Endothelial cell of umbilical vein (primary cell): ENCODE measurements at regions not wholly inside any gene's neighbourhood (a gene's known extent, or its start where the extent isn't known, plus 50 kb on each side); places are given as distances from the start of the nearest gene placed in this dataset.

Experiments used
- EZH2 ChIP-seq: IDR thresholded peaks from 2 replicates; pipeline ENCODE4 v1.6.1; 2012; ENCODE audit warnings: borderline replicate concordance, low read depth, mild to moderate bottlenecking, moderate library complexity, low read length, inconsistent platforms; ENCODE audit not compliant: severe bottlenecking
- FOS ChIP-seq: IDR thresholded peaks from 2 replicates; pipeline ENCODE4 v1.6.1; 2011; ENCODE audit warnings: mild to moderate bottlenecking, low read length, moderate library complexity, borderline replicate concordance; ENCODE audit not compliant: insufficient read depth
- GATA2 ChIP-seq: IDR thresholded peaks from 2 replicates; pipeline ENCODE4 v1.7.0; 2011; ENCODE audit warnings: low read depth, mild to moderate bottlenecking, moderate library complexity, mixed read lengths, low read length; ENCODE audit not compliant: insufficient read length, insufficient read depth
- JUN ChIP-seq: IDR thresholded peaks from 2 replicates; pipeline ENCODE4 v1.6.1; 2011; ENCODE audit warnings: borderline replicate concordance, low read depth; ENCODE audit not compliant: insufficient read length, insufficient read depth
- MYC ChIP-seq: IDR thresholded peaks from one replicate; pipeline ENCODE4 v1.6.1; 2011; ENCODE audit warnings: mild to moderate bottlenecking, low read depth, low read length
- POLR2A ChIP-seq: IDR thresholded peaks from 2 replicates; pipeline ENCODE4 v1.6.1; 2012; ENCODE audit warnings: low read depth, mild to moderate bottlenecking, control low read depth, low read length
- POLR2AphosphoS5 ChIP-seq: IDR thresholded peaks from 2 replicates; pipeline ENCODE4 v1.6.1; 2012; ENCODE audit warnings: low read depth, mild to moderate bottlenecking, control low read depth, low read length, moderate library complexity; ENCODE audit not compliant: insufficient read depth
- TF ChIP-seq, protein P1 (sequence below), 2 donors: IDR thresholded peaks; 1 replicate in 1 of 2; 2 replicates in 1 of 2; pipeline ENCODE4 v1.5.1; 2011; ENCODE audit warnings: low read length in 2 of 2, mild to moderate bottlenecking in 2 of 2, moderate library complexity in 2 of 2, control low read depth in 1 of 2, inconsistent platforms in 1 of 2, low read depth in 1 of 2; ENCODE audit not compliant: insufficient read depth in 1 of 2; ENCODE audit errors: extremely low read depth in 1 of 2
- TF ChIP-seq, protein P2 (sequence below): IDR thresholded peaks from 2 replicates; pipeline ENCODE4 v1.6.1; 2011; ENCODE audit not compliant: insufficient read depth, insufficient read length

DNA sequence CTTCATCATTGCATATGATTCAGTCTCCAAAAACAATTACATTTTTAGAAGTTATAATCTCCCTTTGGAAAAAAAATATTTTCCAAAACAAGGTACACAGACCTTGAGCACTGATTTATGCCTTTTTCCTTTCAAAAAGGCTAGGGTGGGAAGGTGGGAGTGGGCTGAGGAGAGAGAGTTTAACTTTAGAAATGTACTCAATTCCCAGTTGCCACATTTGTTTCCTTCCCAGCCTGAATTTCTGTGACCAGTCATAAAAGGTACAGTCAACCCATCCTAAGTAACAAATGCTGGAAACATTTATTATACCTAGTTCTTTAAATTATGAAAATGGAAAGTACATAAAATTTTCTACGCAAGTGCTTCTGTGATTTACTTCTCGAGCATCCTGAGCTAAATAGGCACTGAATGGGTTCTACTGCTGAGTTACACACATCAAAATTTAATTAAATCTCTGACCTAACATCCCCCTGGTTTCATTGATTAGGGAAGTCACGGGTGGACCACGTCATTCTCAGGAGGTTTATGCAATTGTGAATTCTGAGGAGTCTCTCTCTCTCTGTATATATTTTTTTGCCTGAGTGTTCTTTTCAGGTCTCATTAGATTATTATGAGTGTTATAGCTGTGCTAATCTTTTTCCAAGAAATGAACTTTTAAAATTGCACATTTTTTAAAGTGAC is 371.8 kb downstream of the BTG1 start:
- TF ChIP-seq, protein P1, sequence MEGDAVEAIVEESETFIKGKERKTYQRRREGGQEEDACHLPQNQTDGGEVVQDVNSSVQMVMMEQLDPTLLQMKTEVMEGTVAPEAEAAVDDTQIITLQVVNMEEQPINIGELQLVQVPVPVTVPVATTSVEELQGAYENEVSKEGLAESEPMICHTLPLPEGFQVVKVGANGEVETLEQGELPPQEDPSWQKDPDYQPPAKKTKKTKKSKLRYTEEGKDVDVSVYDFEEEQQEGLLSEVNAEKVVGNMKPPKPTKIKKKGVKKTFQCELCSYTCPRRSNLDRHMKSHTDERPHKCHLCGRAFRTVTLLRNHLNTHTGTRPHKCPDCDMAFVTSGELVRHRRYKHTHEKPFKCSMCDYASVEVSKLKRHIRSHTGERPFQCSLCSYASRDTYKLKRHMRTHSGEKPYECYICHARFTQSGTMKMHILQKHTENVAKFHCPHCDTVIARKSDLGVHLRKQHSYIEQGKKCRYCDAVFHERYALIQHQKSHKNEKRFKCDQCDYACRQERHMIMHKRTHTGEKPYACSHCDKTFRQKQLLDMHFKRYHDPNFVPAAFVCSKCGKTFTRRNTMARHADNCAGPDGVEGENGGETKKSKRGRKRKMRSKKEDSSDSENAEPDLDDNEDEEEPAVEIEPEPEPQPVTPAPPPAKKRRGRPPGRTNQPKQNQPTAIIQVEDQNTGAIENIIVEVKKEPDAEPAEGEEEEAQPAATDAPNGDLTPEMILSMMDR (IDR thresholded peaks at IDR 0.05; ENCODE audit: extremely low read depth in 1 of 2, insufficient read depth in 1 of 2, low read depth in 1 of 2, low read length in 2 of 2) = no peak
- TF ChIP-seq EZH2 = no peak
- TF ChIP-seq JUN = no peak
- no peak for TF ChIP-seq POLR2AphosphoS5
- no peak for TF ChIP-seq FOS
- TF ChIP-seq POLR2A = no peak
- TF ChIP-seq, protein P2, sequence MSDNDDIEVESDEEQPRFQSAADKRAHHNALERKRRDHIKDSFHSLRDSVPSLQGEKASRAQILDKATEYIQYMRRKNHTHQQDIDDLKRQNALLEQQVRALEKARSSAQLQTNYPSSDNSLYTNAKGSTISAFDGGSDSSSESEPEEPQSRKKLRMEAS = no peak
- TF ChIP-seq MYC = no peak
- TF ChIP-seq GATA2 = no peak
